RKO (cell line): ENCODE measurements at regions not wholly inside any gene's neighbourhood (a gene's known extent, or its start where the extent isn't known, plus 50 kb on each side); places are given as distances from the start of the nearest gene placed in this dataset.

Source experiments
- DNase-seq: peaks from one replicate; pipeline ENCODE4 v3.0.0-alpha.2; 2016; ENCODE audit warnings: low spot score

DNA sequence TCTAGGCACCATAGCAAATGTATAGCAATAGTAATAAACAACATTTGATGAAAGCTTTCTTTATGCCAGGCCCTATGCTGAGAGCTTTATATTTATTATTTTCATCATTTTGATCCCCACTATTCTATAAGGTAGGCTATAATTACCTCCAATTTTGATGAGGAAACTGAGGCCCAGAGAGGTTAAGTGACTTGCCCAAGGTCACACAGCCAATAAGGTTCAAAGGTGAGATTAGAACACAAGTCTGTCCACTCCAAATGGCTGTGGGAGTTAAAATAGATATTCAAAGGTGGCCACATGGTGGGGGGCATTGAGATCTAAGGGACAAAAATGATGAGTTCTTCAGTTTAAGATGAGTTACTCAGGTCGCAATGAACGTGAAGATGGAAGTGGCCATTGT is 269.9 kb downstream of the BMP7 start:
- no peak for DNase-seq

DNA sequence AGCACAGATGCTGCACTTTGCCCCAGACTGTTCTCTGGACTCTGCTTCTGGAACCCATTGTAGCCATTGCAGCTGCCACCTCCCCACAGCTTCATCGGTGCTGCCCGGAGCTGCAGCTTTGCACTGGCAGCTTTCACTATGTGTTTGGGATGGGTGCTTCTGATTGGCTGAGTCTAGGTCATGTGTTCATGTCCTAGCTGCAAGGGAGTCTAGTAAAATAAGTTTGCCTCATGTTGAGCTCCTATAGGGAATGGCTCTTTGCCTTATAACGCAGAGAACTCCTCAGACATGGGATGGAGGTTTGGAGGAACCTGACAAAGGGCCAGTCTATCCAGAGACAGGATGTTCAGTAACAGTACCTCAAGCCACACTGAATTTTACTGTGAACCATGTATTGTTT is 268.0 kb downstream of the BMP7 start:
- DNase-seq, result no peak

GRCh38 chr20:57000441-57000968 is 265.9 kb downstream of the BMP7 start:
- DNase-seq, result no peak

DNA sequence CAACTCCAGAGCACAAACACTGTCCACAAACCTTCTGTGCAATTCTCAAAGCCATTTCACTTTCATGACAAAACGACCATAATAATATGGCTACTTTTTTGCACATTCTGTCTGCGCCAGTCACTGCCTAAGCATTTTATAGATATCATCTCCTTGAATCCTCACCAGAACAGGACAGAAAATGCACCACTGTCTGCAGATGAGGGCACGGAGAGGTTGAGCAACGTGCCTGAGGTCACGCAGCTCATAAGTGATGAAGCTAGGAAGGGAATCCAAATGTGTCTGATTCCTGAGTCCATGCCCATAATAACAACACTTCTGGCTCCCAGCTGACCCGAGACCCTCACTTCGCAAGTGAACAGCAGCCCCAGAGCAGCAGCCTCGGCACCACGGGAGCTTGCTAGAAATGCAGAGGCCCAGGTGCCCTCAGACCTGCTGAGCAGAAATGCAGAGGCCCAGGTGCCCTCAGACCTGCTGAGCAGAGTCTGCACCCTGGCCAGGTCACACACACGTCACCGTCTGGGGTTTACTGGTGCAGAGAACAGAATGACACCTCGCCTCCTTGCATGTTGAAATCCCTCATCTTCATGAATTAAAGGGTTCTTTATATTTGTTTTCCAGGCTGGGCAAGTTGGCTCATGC is 265.2 kb downstream of the BMP7 start:
- DNase-seq, result no peak

DNA sequence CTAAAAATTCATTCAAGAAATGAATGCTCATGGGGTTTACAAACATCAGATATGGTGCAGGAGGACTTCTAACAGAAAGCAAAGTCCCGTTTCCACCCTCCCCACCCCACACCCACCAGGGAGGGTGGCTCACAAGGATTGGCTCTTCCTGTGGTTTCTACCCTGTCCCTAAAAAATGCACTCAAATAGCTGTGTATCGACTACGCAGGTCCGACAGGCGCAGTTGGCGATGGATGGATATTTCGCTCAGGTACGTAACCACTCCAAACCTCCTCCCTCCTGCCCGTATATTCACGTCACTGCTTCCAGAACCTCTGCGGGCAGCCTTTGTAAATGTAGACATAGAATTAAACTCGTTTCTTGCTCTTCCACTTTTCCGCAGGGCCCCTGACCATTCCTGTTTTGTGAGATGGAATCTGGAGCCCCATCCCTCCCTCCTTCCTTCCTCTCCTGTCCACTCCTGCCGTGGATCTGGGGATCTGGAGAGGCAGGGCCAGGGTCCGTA is 264.3 kb downstream of the BMP7 start:
- no peak for DNase-seq

GRCh38 chr20:57003012-57003411 is 263.4 kb downstream of the BMP7 start:
- no peak for DNase-seq

DNA sequence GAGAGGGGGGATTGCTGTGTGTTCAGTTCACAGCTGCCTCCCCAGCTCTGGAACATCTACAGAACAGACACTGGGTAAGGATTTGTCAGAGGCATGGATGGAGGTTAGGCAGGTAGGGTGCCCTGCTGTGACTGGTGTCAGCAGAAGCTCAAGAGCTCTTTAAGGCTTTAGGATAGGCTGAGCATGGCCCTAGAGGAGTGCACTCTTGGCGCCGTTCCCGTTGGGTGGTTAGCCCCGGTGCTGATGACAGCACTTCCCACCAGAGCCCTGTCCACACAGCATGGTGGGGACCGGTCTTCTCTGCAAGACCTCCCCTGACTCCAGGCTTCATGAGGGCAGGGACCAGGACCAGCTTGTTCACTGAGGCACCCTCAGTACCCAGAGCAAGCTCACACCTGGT is 262.0 kb downstream of the BMP7 start:
- DNase-seq, result no peak

DNA sequence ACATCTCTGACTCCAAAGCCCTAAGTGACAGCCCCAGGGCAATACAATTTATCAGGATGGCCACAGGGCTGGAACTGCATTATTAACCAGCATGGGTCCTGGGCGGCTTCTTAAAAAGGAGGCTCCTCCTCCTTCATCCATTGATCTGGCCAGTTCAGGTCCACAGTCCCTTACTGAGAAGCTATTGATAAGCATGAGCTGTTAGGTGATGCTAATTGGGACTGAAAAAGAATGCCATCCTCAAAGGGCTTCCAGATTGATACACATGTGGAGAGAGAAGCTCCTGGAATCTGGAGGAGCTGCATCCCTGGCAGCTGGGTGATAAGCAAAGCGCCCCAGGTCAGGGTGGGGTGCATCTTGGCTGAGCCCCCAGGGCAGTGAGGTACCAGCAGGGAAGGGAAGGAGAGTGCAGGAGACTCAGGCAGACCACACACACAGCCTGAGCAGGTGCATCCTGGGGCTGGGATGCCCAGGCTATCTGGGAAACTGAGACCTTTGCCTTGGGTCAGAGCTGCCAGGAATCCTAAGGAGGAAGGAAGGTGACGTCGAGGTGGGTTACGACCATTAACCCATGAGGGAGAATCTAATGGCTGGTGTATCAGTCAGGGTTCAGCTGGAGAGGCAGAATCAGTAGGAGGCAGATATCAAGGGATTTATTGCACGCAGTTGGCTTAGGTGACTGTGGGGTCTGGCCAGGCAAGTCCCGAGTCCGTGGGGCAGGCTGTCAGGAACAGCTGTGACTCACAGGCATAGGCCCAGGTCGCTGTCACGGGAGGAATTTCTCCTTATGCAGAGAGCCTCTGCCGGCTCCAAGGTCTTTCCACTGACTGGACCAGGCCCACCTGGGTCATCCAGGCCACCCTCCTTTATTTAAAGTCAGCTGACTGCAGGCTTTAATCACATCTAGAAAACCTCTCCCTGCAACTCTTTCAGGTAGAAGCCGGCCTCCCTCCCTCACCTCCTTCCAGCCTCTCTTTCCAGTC is 261.2 kb downstream of the BMP7 start:
- no peak for DNase-seq

DNA sequence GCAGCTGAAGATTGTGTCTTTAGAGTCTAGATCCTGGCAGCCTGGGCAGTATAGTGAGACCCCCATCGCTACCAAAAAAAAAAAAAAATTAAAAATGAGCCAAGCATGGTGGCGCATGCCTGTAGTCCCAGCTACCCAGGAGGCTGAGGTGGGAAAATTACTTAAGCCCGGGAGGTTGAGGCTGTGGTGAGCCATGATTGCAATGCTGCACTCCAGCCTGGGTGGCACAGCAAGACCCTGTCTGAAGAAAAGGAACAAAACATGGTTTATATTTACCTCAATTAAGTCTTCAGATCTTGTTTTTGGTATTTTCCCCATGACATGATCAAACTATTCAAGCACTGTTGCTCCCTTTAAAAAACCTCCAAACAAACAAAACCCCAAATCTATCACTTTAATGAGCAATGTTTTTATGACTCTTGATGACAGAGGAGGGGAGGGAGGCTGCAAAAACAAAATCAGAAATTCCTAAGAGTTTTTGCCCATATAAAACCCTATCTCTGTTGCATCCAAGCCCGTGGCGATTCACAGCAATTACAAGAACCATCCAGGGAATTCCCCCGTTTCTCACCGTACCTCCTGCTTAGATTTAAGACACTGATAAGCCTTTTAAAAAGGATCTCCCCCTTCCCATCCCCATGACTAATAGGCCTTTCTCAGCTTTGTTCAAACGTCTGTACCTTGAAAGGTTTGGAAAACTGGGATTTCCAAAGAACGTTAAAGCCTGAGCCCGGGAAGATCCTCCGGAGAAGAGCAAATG is 259.9 kb downstream of the BMP7 start:
- no peak for DNase-seq

DNA sequence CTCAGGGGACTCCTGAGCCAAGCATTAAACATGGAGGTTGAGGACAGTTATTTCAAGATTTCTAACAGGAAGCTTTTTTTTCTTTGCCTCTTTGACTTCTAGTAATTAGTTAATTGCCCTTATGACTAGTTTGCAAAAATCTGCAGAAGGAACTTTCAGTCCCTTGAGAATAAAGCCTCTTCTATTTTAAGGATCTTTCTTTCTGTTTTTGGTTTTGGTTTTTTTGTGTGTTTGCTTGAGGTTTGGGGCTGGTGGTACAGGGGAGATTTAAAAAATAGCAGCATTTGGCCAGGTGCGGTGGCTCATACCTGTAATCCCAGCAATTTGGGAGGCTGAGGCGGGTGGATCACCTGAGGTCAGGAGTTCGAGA is 259.3 kb downstream of the BMP7 start:
- no peak for DNase-seq

- no peak for DNase-seq
These were observed 258.2 kb downstream of the BMP7 start for GRCh38 chr20:57008217-57008616.

- no peak for DNase-seq
These were observed 257.1 kb downstream of the BMP7 start for GRCh38 chr20:57009355-57009754.

DNA sequence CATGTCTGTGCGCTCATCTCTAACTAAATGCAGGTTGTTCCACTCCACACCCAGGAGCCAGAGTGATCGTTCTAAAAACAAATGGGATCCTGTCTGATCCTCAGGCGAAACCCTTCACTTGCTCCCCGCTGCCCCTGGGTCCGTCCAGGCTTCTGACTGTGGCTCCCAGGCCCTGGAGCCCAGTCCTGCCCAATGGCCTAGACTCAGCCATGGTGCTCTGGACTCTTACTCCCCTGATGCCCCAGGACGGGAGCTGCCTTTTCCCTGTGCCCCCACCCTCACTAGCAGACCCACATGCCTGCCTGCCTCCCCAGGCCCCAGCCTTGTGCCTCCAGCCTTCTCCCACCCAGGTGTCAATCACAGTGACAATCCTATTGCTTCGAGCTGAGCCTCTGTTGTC is 256.7 kb downstream of the BMP7 start:
- DNase-seq, result no peak

DNA sequence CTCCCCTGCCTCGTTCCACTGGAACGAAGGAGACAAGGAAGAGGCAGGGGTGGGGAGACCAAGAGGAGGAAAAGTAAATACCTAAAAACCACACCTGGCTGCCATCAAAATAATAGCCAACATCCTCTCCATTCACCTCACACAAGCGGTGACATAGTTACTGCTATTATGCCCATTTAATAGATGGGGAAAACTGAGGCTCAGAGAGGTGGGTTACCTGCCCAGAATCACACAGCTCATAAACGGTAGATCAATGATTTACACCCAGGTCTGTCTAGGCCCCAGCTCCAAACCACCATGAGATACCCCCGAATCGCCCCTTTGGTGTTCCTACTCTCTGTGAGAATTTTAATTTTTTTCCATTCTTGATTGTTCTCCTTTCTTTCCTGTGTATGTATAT is 253.8 kb downstream of the BMP7 start:
- DNase-seq, result no peak

- DNase-seq, result no peak
These were observed 253.2 kb downstream of the BMP7 start for GRCh38 chr20:57013217-57013616.

DNA sequence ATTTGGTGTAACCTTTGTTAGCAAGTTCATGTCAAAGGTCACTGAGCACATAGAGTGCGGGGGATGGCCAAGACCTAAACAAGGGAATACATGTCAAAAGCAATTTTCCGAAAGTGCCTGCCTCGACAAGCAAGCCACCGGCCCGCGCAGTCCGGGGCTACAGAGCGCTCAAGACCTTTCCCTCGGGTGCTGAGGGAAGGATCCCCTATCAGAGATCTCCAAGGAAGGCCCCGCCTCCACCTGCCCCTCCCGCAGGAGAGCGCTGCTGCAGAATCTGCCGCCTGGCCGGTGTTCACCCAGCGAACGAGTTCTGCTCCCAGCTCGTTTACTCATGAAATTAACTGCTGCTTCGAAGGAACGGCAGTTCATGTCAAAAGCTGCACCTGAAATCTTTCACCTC is 252.7 kb downstream of the BMP7 start:
- DNase-seq, result no peak

DNA sequence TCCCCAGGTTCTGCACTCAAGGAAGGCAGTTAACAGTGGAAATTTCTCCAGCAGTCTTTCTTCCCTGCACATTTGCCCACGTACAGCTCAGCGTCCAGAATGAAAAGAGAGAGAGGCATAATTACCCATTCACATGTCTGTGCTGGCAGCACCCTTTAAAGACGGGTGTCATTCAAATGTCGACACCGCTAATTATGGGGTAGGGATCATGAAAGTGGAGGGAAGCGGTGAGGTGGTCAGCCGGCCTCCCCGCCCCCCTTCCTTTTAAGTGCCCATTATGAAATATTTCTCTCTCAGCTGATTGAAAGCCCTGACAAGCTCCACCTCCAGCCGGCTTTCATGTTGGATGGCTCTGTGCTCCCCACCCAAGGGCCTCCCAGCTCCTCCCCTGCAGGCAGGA is 246.1 kb downstream of the BMP7 start:
- no peak for DNase-seq

DNA sequence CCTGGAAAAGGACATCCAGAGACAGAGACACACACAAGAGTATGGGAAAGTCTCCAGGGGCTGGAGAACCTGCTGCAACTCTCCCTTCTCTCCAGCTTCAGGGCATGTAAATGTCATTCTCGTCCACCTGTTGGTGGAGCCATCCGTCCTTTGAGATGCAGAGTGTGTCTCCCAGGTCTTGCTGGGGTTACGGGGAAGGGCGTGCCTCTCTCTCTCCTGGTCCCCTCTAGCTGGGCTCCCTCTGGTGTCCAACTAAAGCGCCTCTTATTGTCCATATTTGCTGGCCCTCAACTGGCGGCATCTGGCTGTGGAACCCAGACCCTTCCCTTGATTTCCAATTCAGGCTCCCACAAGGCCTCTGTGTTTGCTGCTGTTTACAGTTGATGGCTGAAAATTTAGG is 244.1 kb downstream of the BMP7 start:
- DNase-seq, result no peak

GRCh38 chr20:57023007-57023406 is 243.4 kb downstream of the BMP7 start:
- no peak for DNase-seq

- DNase-seq, result no peak
These were observed 242.4 kb downstream of the BMP7 start for GRCh38 chr20:57023997-57024396.

GRCh38 chr20:57024849-57025248 is 241.6 kb downstream of the BMP7 start:
- DNase-seq, result no peak

DNA sequence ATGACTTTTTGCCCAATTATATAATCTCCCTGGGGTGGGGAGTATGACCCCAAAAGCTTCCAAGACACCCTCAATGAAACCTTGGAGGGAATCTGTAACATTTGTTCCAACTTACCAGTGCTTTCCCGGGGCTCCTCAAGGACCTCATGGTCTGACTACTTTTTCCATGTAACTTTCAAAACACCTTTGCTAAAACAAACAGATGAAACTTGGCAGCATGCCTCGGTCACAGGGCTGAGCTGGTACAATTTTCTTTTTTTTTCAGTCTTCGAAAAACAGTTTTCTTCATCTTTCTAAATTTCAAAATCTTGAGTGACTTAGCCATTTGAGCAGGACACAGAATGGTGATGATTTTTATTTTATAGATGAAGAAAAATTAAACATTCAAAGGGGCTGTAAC is 241.2 kb downstream of the BMP7 start:
- DNase-seq, result no peak
